T-cell (primary cell): ENCODE measurements at regions not wholly inside any gene's neighbourhood (a gene's known extent, or its start where the extent isn't known, plus 50 kb on each side); places are given as distances from the start of the nearest gene placed in this dataset.

Source experiments
- ATAC-seq, 4 experiments: fragments of 200-7000 bp in 3 of 4; fragments of 150-1000 bp in 1 of 4; cut with Tn5 transposase; replicated peaks in 1 of 4; 1 replicate in 3 of 4; 2 replicates in 1 of 4; pipeline ENCODE4 v1.10.0; 2021; ENCODE audit warnings: moderate library complexity in 3 of 4, mild to moderate bottlenecking in 2 of 4, moderate number of reproducible peaks in 1 of 4
- CTCF ChIA-PET, 2 donors: fragments of 300-600 bp; sonication (Branson Sonifier 250); formaldehyde crosslinking; loops; one replicate each; lab custom pipeline; 2022; ENCODE audit warnings: antibody characterized with exemption in 2 of 2; lab: Charles Lee
- POLR2A ChIA-PET, 2 donors: fragments of 300-600 bp; sonication (Branson Sonifier 250); formaldehyde crosslinking; loops; one replicate each; lab custom pipeline; 2022; ENCODE audit warnings: antibody characterized with exemption in 2 of 2; lab: Charles Lee
- DNase-seq, 35 experiments: peaks; one replicate each; pipeline versions ENCODE4 v3.0.0 to v3.0.0-alpha.2; 2013 to 2023
- H3K27ac ChIP-seq: one replicate; pipeline ENCODE4 v1.5.1; 2013; ENCODE audit warnings: low read length
- H3K27me3 ChIP-seq, 2 experiments: replicated peaks in 1 of 2; 1 replicate in 1 of 2; 2 replicates in 1 of 2; pipeline versions ENCODE4 v1.6.1 to v1.7.0; 2013; ENCODE audit warnings: low read length in 1 of 2, mixed read lengths in 1 of 2; ENCODE audit not compliant: control insufficient read depth in 2 of 2, insufficient read depth in 2 of 2; ENCODE audit errors: extremely low read depth in 1 of 2
- H3K36me3 ChIP-seq, 2 donors: 1 replicate in 1 of 2; 2 replicates in 1 of 2; pipeline versions ENCODE4 v1.6.1 to v1.7.0; 2013; ENCODE audit warnings: low read length in 1 of 2; ENCODE audit not compliant: control insufficient read depth in 2 of 2, insufficient read depth in 1 of 2; ENCODE audit errors: extremely low read depth in 1 of 2
- H3K4me1 ChIP-seq, 2 experiments: 1 replicate in 1 of 2; 2 replicates in 1 of 2; pipeline versions ENCODE4 v1.6.1 to v1.7.0; 2013; ENCODE audit warnings: low read length in 2 of 2, mixed read lengths in 1 of 2; ENCODE audit not compliant: insufficient read depth in 2 of 2, control insufficient read depth in 1 of 2; ENCODE audit errors: extremely low read depth in 1 of 2
- H3K4me3 ChIP-seq, 2 donors: 1 replicate in 1 of 2; 2 replicates in 1 of 2; pipeline versions ENCODE4 v1.5.1 to v1.7.0; 2013; ENCODE audit warnings: mild to moderate bottlenecking in 2 of 2, low read length in 1 of 2, moderate library complexity in 1 of 2; ENCODE audit not compliant: control insufficient read depth in 1 of 2; ENCODE audit errors: extremely low read depth in 1 of 2
- H3K9me3 ChIP-seq: 2 replicates; pipeline ENCODE4 v1.7.0; 2013
- H3K27ac Mint-ChIP-seq, 2 donors: one replicate each; pipeline ENCODE4 v1.8.0; 2020 to 2021; ENCODE audit warnings: mild to moderate bottlenecking in 2 of 2, mixed read lengths in 2 of 2
- H3K27me3 Mint-ChIP-seq, 2 donors: one replicate each; pipeline ENCODE4 v1.8.0; 2021 to 2022; ENCODE audit warnings: mixed read lengths in 2 of 2
- H3K36me3 Mint-ChIP-seq: one replicate; pipeline ENCODE4 v1.8.0; 2021; ENCODE audit warnings: mixed read lengths
- H3K4me1 Mint-ChIP-seq, 3 donors: one replicate each; pipeline ENCODE4 v1.8.0; 2020 to 2022; ENCODE audit warnings: mixed read lengths in 3 of 3, mild to moderate bottlenecking in 1 of 3
- H3K4me3 Mint-ChIP-seq, 3 donors: one replicate each; pipeline ENCODE4 v1.8.0; 2020 to 2022; ENCODE audit warnings: mild to moderate bottlenecking in 3 of 3, mixed read lengths in 3 of 3, moderate library complexity in 3 of 3
- H3K9me3 Mint-ChIP-seq, 3 donors: one replicate each; pipeline ENCODE4 v1.8.0; 2020 to 2022; ENCODE audit warnings: mixed read lengths in 3 of 3
- WGBS: methylation state at CpG from one replicate; pipeline ENCODE4 v1.1.5; 2013; ENCODE audit warnings: missing lambda C conversion rate; ENCODE audit not compliant: insufficient coverage; 5-methylcytosine and 5-hydroxymethylcytosine counted together

DNA sequence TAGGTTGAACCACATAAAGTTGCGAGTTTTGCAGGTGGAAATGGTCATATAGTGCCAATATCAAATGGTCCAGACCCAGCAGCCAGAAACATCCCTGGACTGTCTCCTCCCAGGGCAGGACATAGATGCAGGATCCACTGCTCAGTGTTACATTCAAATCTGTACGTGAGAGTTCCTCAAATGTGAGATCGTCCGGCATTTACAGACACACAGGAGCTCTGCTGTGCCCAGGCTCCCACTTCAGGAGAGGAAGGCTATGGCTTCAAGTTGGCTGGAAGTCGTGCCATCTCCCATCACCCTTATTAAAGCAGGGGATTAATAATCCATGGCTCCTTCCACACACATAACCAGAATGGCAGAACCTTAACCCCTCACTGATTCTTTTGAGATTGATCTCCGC is 688.2 kb upstream of the HS6ST1 start:
- no peak overlapping the region for H3K4me3 Mint-ChIP-seq
- WGBS: 84% methylated on average over 4 of the region's 6 CpGs

DNA sequence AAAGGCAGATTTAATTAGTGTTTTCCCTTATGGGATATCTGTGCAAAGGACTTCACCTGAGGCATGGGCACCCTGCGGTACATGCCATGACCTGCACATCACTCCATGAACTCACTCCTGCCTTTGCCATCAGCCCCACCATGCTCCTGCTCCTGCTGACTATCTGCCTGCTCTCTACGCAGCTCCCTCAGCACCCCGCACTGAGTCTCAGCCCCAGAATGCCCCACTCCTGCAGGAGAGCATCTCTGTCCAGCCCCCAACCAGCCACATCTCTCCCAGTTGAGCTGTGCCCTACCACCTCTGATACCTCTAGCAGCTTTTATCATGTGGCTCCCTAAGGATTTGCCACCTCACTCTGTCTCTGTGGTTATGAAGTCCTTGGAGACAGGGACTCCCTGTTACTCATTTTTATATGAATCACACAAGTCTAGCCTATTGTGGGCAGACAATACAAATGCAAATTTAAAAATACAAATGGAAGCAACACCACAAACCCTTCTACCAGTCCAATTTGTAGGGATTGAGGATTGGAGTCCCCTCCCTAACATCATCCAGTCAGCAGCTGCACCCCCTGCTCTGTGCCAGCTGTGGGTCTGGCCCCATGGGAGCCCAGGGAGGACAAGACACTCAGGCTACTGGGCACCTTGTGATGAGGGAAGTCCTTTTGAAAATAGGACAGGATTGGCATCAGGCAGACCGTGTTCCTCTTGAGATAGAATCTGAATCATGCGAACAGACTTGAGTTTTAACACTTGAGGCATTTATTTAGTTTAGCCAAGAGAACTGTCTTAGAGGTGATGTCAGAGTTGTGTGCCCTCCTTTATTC is 689.6 kb upstream of the HS6ST1 start:
- ATAC-seq (no peak), DNase-seq (no peak)
- Histone ChIP-seq H3K4me3 (no peak overlapping the region), H3K36me3 (no peaks in the 10 kb centered on the region), H3K27ac (no peak overlapping the region), H3K27me3 (no peaks in the 10 kb centered on the region), H3K4me1 (no peaks in the 10 kb centered on the region), H3K9me3 (no peaks in the 10 kb centered on the region)
- no peak overlapping the region for H3K27ac Mint-ChIP-seq
- H3K27me3 Mint-ChIP-seq: no peaks in the 10 kb centered on the region
- H3K4me1 Mint-ChIP-seq: no peaks in the 10 kb centered on the region
- POLR2A ChIA-PET: no interaction called here
- CTCF ChIA-PET: no interaction called here
- H3K36me3 Mint-ChIP-seq: no peaks in the 10 kb centered on the region
- no peaks in the 10 kb centered on the region for H3K9me3 Mint-ChIP-seq
- no peak overlapping the region for H3K4me3 Mint-ChIP-seq
- 89% methylated on average over 5 of the region's 5 CpGs for WGBS

More for the DNA sequence above, 688.2 kb upstream of the HS6ST1 start:
- no peaks in the 10 kb centered on the region for H3K9me3 ChIP-seq
- H3K4me1 Mint-ChIP-seq: no peaks in the 10 kb centered on the region
- CTCF ChIA-PET: no interaction called here
- no peak overlapping the region for H3K27ac ChIP-seq
- H3K27me3 Mint-ChIP-seq: no peaks in the 10 kb centered on the region
- H3K36me3 Mint-ChIP-seq: no peaks in the 10 kb centered on the region
- H3K36me3 ChIP-seq: no peaks in the 10 kb centered on the region
- H3K9me3 Mint-ChIP-seq: no peaks in the 10 kb centered on the region
- no peaks in the 10 kb centered on the region for H3K27me3 ChIP-seq
- H3K4me3 ChIP-seq: no peak overlapping the region
- DNase-seq (no peak), ATAC-seq (no peak)
- H3K4me1 ChIP-seq: no peaks in the 10 kb centered on the region
- no peak overlapping the region for H3K27ac Mint-ChIP-seq
- POLR2A ChIA-PET: no interaction called here

DNA sequence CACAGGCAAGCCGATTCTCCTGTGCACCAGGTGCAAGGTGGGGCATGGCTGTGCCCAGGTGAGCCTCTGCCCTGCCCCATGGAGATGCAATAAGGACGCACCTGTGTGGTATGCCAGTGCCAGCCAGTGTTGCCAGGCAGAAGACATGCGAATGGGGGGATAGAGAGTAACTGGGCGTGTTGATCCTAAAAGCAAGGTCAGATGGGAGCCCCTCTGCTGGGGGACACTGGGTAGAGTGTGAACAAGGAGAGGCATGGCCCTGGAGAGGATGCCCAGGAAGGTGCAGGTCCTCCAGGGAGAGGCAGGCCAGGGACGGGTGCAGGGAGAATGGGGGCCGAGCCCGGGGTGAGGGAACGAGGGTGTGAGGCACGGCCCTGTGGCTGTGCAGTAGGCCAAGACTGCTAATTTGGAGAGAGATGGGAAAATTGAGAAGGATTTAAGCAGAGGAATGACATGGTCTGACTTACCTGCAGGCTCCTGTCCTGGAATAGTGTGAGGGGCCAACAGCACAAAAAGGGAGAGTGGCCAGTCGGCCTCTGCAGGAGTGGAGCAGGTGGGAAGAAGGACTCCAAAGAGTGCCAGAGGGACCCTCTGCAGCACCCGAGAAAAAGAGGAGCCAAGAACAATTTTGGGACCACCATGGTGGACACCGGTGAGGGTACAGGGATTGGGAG is 690.4 kb upstream of the HS6ST1 start:
- Histone ChIP-seq H3K9me3 (no peaks in the 10 kb centered on the region), H3K27me3 (no peaks in the 10 kb centered on the region), H3K4me1 (no peaks in the 10 kb centered on the region), H3K36me3 (no peaks in the 10 kb centered on the region), H3K27ac (no peak overlapping the region), H3K4me3 (no peak overlapping the region)
- Mint-ChIP-seq H3K4me1 (no peaks in the 10 kb centered on the region), H3K9me3 (no peaks in the 10 kb centered on the region), H3K27ac (no peak overlapping the region), H3K36me3 (no peaks in the 10 kb centered on the region), H3K4me3 (no peak overlapping the region), H3K27me3 (no peaks in the 10 kb centered on the region)
- no peak for DNase-seq
- no peak for ATAC-seq
- ChIA-PET POLR2A (no interaction called here), CTCF (no interaction called here)
- 76% methylated on average over 12 of the region's 12 CpGs for WGBS

DNA sequence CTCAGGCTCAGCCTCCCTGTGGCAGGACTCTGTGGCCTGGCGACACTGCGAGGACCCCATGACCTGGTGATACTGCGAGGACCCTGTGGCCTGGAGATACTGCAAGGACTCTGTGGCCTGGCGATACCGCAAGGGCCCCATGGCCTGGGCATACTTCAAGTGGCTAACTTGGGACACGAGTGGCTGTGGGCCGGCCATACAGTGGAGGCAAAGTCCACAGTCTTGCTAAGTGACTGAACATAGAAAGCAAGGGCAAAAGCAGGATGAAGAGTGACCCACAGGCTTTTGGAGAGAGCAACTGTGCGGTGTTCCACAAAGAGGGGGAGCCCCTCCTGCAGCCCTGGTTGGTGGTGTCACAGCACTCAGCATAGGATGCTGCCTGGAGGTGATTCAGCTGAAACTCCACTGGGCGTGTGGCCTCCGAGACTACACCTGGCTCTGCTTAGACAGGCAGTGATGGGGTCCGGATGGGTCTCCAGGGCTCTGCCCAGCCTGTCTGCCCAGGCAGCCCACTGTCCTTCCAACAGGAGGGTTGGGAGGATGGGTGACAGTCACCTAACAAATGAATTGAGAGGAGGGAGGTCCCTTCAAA is 691.0 kb upstream of the HS6ST1 start:
- POLR2A ChIA-PET: no interaction called here
- H3K4me3 ChIP-seq: no peak overlapping the region
- H3K9me3 Mint-ChIP-seq: no peaks in the 10 kb centered on the region
- no peak overlapping the region for H3K27ac Mint-ChIP-seq
- ATAC-seq: no peak
- no peak overlapping the region for H3K4me3 Mint-ChIP-seq
- H3K4me1 Mint-ChIP-seq: no peaks in the 10 kb centered on the region
- 86% methylated on average over 9 of the region's 11 CpGs for WGBS
- H3K4me1 ChIP-seq: no peaks in the 10 kb centered on the region
- no peaks in the 10 kb centered on the region for H3K27me3 Mint-ChIP-seq
- no peak for DNase-seq
- H3K9me3 ChIP-seq: no peaks in the 10 kb centered on the region
- H3K36me3 Mint-ChIP-seq: no peaks in the 10 kb centered on the region
- no peak overlapping the region for H3K27ac ChIP-seq
- H3K27me3 ChIP-seq: no peaks in the 10 kb centered on the region
- CTCF ChIA-PET: no interaction called here
- no peaks in the 10 kb centered on the region for H3K36me3 ChIP-seq

DNA sequence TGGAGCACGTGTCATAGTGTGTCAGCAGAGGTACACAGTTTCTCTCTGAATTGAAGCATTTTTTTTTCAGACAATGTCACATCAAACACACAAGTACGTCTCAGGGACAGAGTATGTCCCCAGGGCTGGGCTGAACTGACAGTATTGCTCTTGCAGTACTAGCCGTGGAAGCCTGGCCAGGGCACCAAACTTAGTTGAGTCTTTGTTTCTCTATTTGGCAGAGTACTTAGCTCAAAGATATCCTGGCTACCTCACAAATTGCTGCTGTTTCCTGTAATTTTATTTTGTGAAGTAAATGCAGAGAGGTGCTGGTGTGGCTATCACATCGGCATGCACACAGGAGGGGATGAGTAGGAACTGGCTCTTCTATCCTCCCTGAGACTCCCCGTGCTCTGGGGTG is 691.6 kb upstream of the HS6ST1 start:
- CTCF ChIA-PET: no interaction called here

DNA sequence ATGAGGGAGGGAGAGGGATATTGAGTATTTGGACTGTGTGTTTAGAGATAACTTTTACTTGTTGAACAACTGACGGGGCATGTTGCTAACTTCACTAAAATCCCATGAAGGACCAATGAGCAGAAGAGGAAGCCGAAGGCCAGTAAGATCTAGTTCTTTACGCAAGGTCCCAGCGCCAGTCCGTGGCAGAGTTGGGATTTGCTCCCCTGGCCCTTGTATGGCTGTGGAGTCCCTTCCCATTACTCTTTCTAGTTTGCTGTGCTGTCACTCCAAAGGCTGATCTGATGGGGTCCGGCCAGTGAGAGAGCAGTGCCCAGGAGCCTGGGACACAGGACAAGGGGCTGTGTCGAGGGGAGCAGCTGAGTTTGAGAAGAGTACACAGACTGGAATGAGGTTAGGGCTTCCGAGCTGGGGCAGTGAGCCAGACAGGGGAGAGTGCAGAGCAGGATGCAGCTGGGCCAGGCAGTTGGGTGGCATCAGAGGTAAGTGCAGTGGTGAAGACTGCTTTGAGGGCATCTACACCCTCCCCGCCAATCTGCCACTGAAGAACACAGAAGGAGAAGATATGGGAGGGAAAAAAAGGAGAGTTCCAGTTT is 692.9 kb upstream of the HS6ST1 start:
- POLR2A ChIA-PET: no interaction called here
- Mint-ChIP-seq H3K27ac (no peak overlapping the region), H3K4me1 (no peaks in the 10 kb centered on the region), H3K27me3 (no peaks in the 10 kb centered on the region), H3K36me3 (no peaks in the 10 kb centered on the region), H3K4me3 (no peak overlapping the region), H3K9me3 (no peaks in the 10 kb centered on the region)
- Histone ChIP-seq H3K4me3 (no peak overlapping the region), H3K9me3 (no peaks in the 10 kb centered on the region), H3K36me3 (no peaks in the 10 kb centered on the region), H3K27me3 (no peaks in the 10 kb centered on the region), H3K4me1 (no peaks in the 10 kb centered on the region), H3K27ac (no peak overlapping the region)
- 60% methylated on average over 7 of the region's 9 CpGs for WGBS
- ATAC-seq: no peak
- CTCF ChIA-PET: no interaction called here
- DNase-seq: no peak

More for the DNA sequence above, 691.6 kb upstream of the HS6ST1 start:
- H3K4me3 ChIP-seq: no peak overlapping the region
- DNase-seq (no peak), ATAC-seq (no peak)
- Mint-ChIP-seq H3K9me3 (no peaks in the 10 kb centered on the region), H3K36me3 (no peaks in the 10 kb centered on the region), H3K4me1 (no peaks in the 10 kb centered on the region), H3K27ac (no peak overlapping the region), H3K4me3 (no peak overlapping the region), H3K27me3 (no peaks in the 10 kb centered on the region)
- POLR2A ChIA-PET: no interaction called here
- no peaks in the 10 kb centered on the region for H3K36me3 ChIP-seq
- no peak overlapping the region for H3K27ac ChIP-seq
- no peaks in the 10 kb centered on the region for H3K4me1 ChIP-seq
- 75% methylated on average over 1 of the region's 5 CpGs for WGBS
- no peaks in the 10 kb centered on the region for H3K27me3 ChIP-seq
- H3K9me3 ChIP-seq: no peaks in the 10 kb centered on the region
